Tibial nerve (tissue), 3 donors: ENCODE measurements at regions not wholly inside any gene's neighbourhood (a gene's known extent, or its start where the extent isn't known, plus 50 kb on each side); places are given as distances from the start of the nearest gene placed in this dataset.

Experiments used
- POLR2A ChIP-seq, 2 donors: fragments of 450-650 bp; IDR thresholded peaks; one replicate each; pipeline ENCODE4 v1.6.1; 2017; ENCODE audit warnings: antibody characterized with exemption in 2 of 2, mild to moderate bottlenecking in 2 of 2, moderate library complexity in 2 of 2
- TF ChIP-seq, protein P1 (sequence below), 5 experiments: fragments of 200-600 bp in 3 of 5; fragments of 450-650 bp in 2 of 5; sonication (generic) in 3 of 5; IDR thresholded peaks; one replicate each; pipeline ENCODE4 v1.5.1; 2016 to 2019; ENCODE audit warnings: antibody characterized with exemption in 5 of 5, mild to moderate bottlenecking in 3 of 5, moderate library complexity in 2 of 5

DNA sequence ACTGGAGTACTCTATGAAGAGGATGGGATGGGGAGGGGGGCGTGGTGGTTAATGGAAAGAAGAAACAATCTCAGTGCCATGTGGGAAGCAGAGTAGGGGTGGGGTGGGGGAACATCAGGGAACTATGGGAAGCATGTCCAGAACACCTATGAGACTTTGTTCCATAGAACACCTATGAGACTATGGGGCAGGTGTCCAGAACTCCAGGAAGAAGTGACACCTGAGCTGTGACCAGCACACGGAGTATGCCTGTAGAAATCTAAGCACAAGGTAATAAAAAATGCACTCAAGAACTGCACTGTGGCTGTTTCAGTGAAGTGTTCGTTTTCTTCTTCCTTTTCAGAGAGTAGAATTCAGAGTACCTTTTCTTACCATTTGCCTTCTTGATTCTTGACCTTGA lies 704.8 kb upstream of the TENM3 start:
- TF ChIP-seq, protein P1, sequence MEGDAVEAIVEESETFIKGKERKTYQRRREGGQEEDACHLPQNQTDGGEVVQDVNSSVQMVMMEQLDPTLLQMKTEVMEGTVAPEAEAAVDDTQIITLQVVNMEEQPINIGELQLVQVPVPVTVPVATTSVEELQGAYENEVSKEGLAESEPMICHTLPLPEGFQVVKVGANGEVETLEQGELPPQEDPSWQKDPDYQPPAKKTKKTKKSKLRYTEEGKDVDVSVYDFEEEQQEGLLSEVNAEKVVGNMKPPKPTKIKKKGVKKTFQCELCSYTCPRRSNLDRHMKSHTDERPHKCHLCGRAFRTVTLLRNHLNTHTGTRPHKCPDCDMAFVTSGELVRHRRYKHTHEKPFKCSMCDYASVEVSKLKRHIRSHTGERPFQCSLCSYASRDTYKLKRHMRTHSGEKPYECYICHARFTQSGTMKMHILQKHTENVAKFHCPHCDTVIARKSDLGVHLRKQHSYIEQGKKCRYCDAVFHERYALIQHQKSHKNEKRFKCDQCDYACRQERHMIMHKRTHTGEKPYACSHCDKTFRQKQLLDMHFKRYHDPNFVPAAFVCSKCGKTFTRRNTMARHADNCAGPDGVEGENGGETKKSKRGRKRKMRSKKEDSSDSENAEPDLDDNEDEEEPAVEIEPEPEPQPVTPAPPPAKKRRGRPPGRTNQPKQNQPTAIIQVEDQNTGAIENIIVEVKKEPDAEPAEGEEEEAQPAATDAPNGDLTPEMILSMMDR (IDR thresholded peaks at IDR 0.05), result no peak
- TF ChIP-seq POLR2A (IDR thresholded peaks at IDR 0.05), result no peak
